GM12864 (cell line): ENCODE measurements at regions not wholly inside any gene's neighbourhood (a gene's known extent, or its start where the extent isn't known, plus 50 kb on each side); places are given as distances from the start of the nearest gene placed in this dataset.

Experiments used
- DNase-seq: peaks from one replicate; pipeline ENCODE4 v3.0.0-alpha.2; 2011; ENCODE audit warnings: low read depth
- H3K4me3 ChIP-seq: 2 replicates; pipeline ENCODE4 v1.5.1; 2011; ENCODE audit warnings: mild to moderate bottlenecking, low read depth, low read length, control low read depth
- CTCF ChIP-seq: IDR thresholded peaks from 2 replicates; pipeline ENCODE4 v1.5.1; 2011; ENCODE audit warnings: low read depth, mild to moderate bottlenecking, moderate library complexity, low read length, control low read depth, inconsistent platforms; ENCODE audit errors: missing control alignments

GRCh38 chr10:3347413-3348182 lies 175.0 kb upstream of the PITRM1 start:
- TF ChIP-seq CTCF = no peak
- no peak for DNase-seq

GRCh38 chr10:3346851-3347250 lies 174.3 kb upstream of the PITRM1 start:
- H3K4me3 ChIP-seq = no peak overlapping the region
- no peak for DNase-seq
- TF ChIP-seq CTCF = no peak

More at GRCh38 chr10:3347413-3348182, 175.0 kb upstream of the PITRM1 start:
- H3K4me3 ChIP-seq = no peak overlapping the region

- no peak for TF ChIP-seq CTCF
- H3K4me3 ChIP-seq = no peak overlapping the region
- no peak for DNase-seq
Measured at GRCh38 chr10:3342771-3343170, 170.2 kb upstream of the PITRM1 start.

- no peak for TF ChIP-seq CTCF
- no peak overlapping the region for H3K4me3 ChIP-seq
- DNase-seq = no peak
Measured at GRCh38 chr10:3340127-3340730, 167.6 kb upstream of the PITRM1 start.

GRCh38 chr10:3339531-3339950 lies 167.0 kb upstream of the PITRM1 start:
- no peak for DNase-seq
- no peak for TF ChIP-seq CTCF
- H3K4me3 ChIP-seq = no peak overlapping the region

GRCh38 chr10:3339121-3339520 lies 166.5 kb upstream of the PITRM1 start:
- H3K4me3 ChIP-seq = no peak overlapping the region
- DNase-seq = no peak
- TF ChIP-seq CTCF = no peak

- no peak for TF ChIP-seq CTCF
- no peak overlapping the region for H3K4me3 ChIP-seq
- DNase-seq = no peak
Measured at GRCh38 chr10:3337741-3338140, 165.2 kb upstream of the PITRM1 start.
